GM12878 (cell line): ENCODE measurements at regions not wholly inside any gene's neighbourhood (a gene's known extent, or its start where the extent isn't known, plus 50 kb on each side); places are given as distances from the start of the nearest gene placed in this dataset.

Source experiments
- ATAC-seq: fragments of 200-7000 bp; cut with Tn5 transposase; 3 replicates; pipeline ENCODE4 v1.9.1; 2020; ENCODE audit warnings: mild to moderate bottlenecking, moderate library complexity
- BruUV-seq: library from RNA; stranded (reverse); fragments of 400-500 nt; replicated peaks from 2 replicates; lab custom pipeline; 2021; lab: Mats Ljungman, UMichigan
- CTCF ChIA-PET: fragments of 300-600 bp; sonication (Branson Sonifier 250); formaldehyde crosslinking; extraction: SDS; loops from one replicate; lab custom pipeline; 2021; ENCODE audit warnings: inconsistent platforms; lab: Yijun Ruan, JAX
- POLR2A ChIA-PET: fragments of 350-600 bp; formaldehyde crosslinking; extraction: SDS; loops from one replicate; lab custom pipeline; 2021; ENCODE audit warnings: inconsistent platforms; lab: Charles Lee
- RAD21 ChIA-PET: fragments of 300-600 bp; sonication (Branson Sonifier 250); formaldehyde crosslinking; loops from one replicate; lab custom pipeline; 2023; ENCODE audit warnings: antibody characterized with exemption; ENCODE audit not compliant: unreplicated experiment; lab: Charles Lee
- SMC1A ChIA-PET: fragments of 300-600 bp; sonication (Branson Sonifier 250); formaldehyde crosslinking; loops from one replicate; lab custom pipeline; 2023; ENCODE audit not compliant: unreplicated experiment, uncharacterized antibody; lab: Charles Lee
- DNase-seq: peaks from one replicate; pipeline ENCODE4 v3.0.0-alpha.2; 2011; ENCODE audit warnings: low read depth, low spot score
- FAIRE-seq: peaks from 3 replicates; lab custom pipeline; 2011; peaks lifted over from hg19 to GRCh38; lab: Jason Lieb, UNC
- H2AFZ ChIP-seq: 2 replicates; pipeline ENCODE4 v1.6.0; 2011; ENCODE audit warnings: low read depth, low read length, control low read depth; ENCODE audit not compliant: control insufficient read depth
- H3K27ac ChIP-seq: 2 replicates; pipeline ENCODE4 v1.5.1; 2011; ENCODE audit warnings: control low read depth; ENCODE audit not compliant: control insufficient read depth, insufficient read depth
- H3K27me3 ChIP-seq, 2 experiments: replicated peaks in 1 of 2; 2 replicates each; pipeline versions ENCODE4 v1.6.0 to v1.6.1; 2011; ENCODE audit warnings: low read length in 1 of 2; ENCODE audit not compliant: control insufficient read depth in 2 of 2, insufficient read depth in 2 of 2
- H3K36me3 ChIP-seq, 2 experiments: 2 replicates each; pipeline ENCODE4 v1.5.1; 2011; ENCODE audit warnings: low read length in 1 of 2; ENCODE audit not compliant: control insufficient read depth in 2 of 2, insufficient read depth in 2 of 2
- H3K4me1 ChIP-seq: 2 replicates; pipeline ENCODE4 v1.6.1; 2011; ENCODE audit warnings: mild to moderate bottlenecking, low read length, moderate library complexity, mixed read lengths; ENCODE audit not compliant: control insufficient read depth, insufficient read depth
- H3K4me2 ChIP-seq: 2 replicates; pipeline ENCODE4 v1.6.0; 2011; ENCODE audit warnings: control low read depth; ENCODE audit not compliant: control insufficient read depth, insufficient read depth
- H3K4me3 ChIP-seq: fragments of 200-600 bp; sonication (generic); 2 replicates; pipeline ENCODE4 v1.5.1; 2016
- H3K79me2 ChIP-seq: 2 replicates; pipeline ENCODE4 v1.6.0; 2011; ENCODE audit warnings: low read length; ENCODE audit not compliant: control insufficient read depth, insufficient read depth
- H3K9ac ChIP-seq: 2 replicates; pipeline ENCODE4 v1.8.0; 2011; ENCODE audit warnings: low read length, control low read depth, mixed read lengths; ENCODE audit not compliant: control insufficient read depth, insufficient read depth
- H3K9me3 ChIP-seq: replicated peaks from 3 replicates; pipeline ENCODE4 v1.5.1; 2011; ENCODE audit warnings: mild to moderate bottlenecking, low read length; ENCODE audit not compliant: control insufficient read depth, insufficient read depth
- H4K20me1 ChIP-seq: 2 replicates; pipeline ENCODE4 v1.6.0; 2011; ENCODE audit not compliant: control insufficient read depth, insufficient read depth
- BHLHE40 ChIP-seq, 2 experiments: fragments of 450-650 bp in 1 of 2; IDR thresholded peaks; 2 replicates each; pipeline ENCODE4 v1.6.1; 2011 to 2017; ENCODE audit warnings: low read depth in 2 of 2, borderline replicate concordance in 1 of 2, improper control_type of control experiment in 1 of 2, low read length in 1 of 2, mild to moderate bottlenecking in 1 of 2
- CREM ChIP-seq: IDR thresholded peaks from 2 replicates; pipeline ENCODE4 v1.6.1; 2014; ENCODE audit warnings: antibody characterized with exemption, low read depth
- CTCF ChIP-seq, 3 experiments: IDR thresholded peaks in 2 of 3; conservative IDR thresholded peaks in 1 of 3; 2 replicates each; pipeline ENCODE4 v1.5.1; 2011; ENCODE audit warnings: low read depth in 3 of 3, low read length in 3 of 3, mild to moderate bottlenecking in 3 of 3, control low read depth in 2 of 3, moderate library complexity in 2 of 3, inconsistent platforms in 1 of 3, mixed read lengths in 1 of 3; ENCODE audit not compliant: control insufficient read depth in 2 of 3, insufficient read depth in 1 of 3; ENCODE audit errors: extremely low read depth in 1 of 3
- EED ChIP-seq: sonication (generic); IDR thresholded peaks from 2 replicates; pipeline ENCODE4 v1.6.1; 2016; ENCODE audit warnings: antibody characterized with exemption, low read depth
- EP300 ChIP-seq, 2 experiments: fragments of 150-350 bp in 1 of 2; IDR thresholded peaks; 2 replicates each; pipeline ENCODE4 v1.6.1; 2011 to 2012; ENCODE audit warnings: low read depth in 2 of 2, low read length in 2 of 2, borderline replicate concordance in 1 of 2, improper control_type of control experiment in 1 of 2, inconsistent platforms in 1 of 2; ENCODE audit not compliant: control insufficient read depth in 1 of 2
- IKZF1 ChIP-seq: fragments of 450-650 bp; conservative IDR thresholded peaks from 2 replicates; pipeline ENCODE4 v1.6.1; 2017; ENCODE audit warnings: antibody characterized with exemption, mild to moderate bottlenecking
- MAX ChIP-seq: IDR thresholded peaks from 2 replicates; pipeline ENCODE4 v1.6.1; 2012; ENCODE audit warnings: low read depth, low read length, improper control_type of control experiment
- MTA3 ChIP-seq: IDR thresholded peaks from 2 replicates; pipeline ENCODE4 v1.6.1; 2012; ENCODE audit warnings: low read length, inconsistent platforms, borderline replicate concordance
- RAD51 ChIP-seq: fragments of 450-650 bp; IDR thresholded peaks from 2 replicates; pipeline ENCODE4 v1.6.1; 2016; ENCODE audit warnings: moderate library complexity, mild to moderate bottlenecking, inconsistent platforms
- RELB ChIP-seq: fragments of 450-650 bp; IDR thresholded peaks from 2 replicates; pipeline ENCODE4 v1.6.1; 2017; ENCODE audit warnings: low read depth, mild to moderate bottlenecking, moderate library complexity
- SMC3 ChIP-seq: IDR thresholded peaks from 2 replicates; pipeline ENCODE4 v1.6.1; 2011; ENCODE audit warnings: low read length, improper control_type of control experiment, borderline replicate concordance
- USF1 ChIP-seq: IDR thresholded peaks from 2 replicates; pipeline ENCODE4 v1.6.1; 2011; ENCODE audit warnings: borderline replicate concordance, low read depth, mild to moderate bottlenecking, moderate library complexity, mixed read lengths, low read length; ENCODE audit not compliant: insufficient read depth; ENCODE audit errors: extremely low read length
- ZNF24 ChIP-seq: fragments of 450-650 bp; IDR thresholded peaks from 2 replicates; pipeline ENCODE4 v1.6.1; 2017; ENCODE audit warnings: antibody characterized with exemption, mild to moderate bottlenecking
- ZNF622 ChIP-seq: fragments of 450-650 bp; IDR thresholded peaks from 2 replicates; pipeline ENCODE4 v1.6.1; 2017; ENCODE audit warnings: mild to moderate bottlenecking, inconsistent platforms
- WGBS: methylation state at CpG from one replicate; pipeline ENCODE4 v1.1.6; 2016; ENCODE audit warnings: low lambda C conversion rate; ENCODE audit not compliant: insufficient replicate concordance, insufficient coverage; ENCODE audit errors: missing lambda C conversion rate; 5-methylcytosine and 5-hydroxymethylcytosine counted together
- in situ Hi-C: fragments of 300-500 bp; cut with MboI; formaldehyde crosslinking; loops from 9 replicates; pipeline ENCODE4 v1.14.3; 2018; ENCODE audit warnings: mixed read lengths
- intact Hi-C: fragments of 100-400 bp; cut with micrococcal nuclease; formaldehyde crosslinking; loops from one replicate; pipeline ENCODE4 v1.14.2; 2022; ENCODE audit not compliant: unreplicated experiment

- FAIRE-seq (no peak), ATAC-seq (peak; percentile 62), DNase-seq (peak; percentile 11)
- BruUV-seq, result no TSS peak
- H3K79me2 ChIP-seq, result no peaks in the 10 kb centered on the region
- ChIA-PET SMC1A (interaction anchor here (0.7 to 3.9 kb wide), 4 partner anchors 10 to 79 kb away, joined by 3 to 22 read pairs (median 9); no protein-coding TSS in a partner anchor), RAD21 (interaction anchor here (0.9 to 1.7 kb wide), 2 partner anchors 17 to 204 kb away, joined by 3 to 8 read pairs; no protein-coding TSS in a partner anchor), POLR2A (interaction anchor here (0.9 kb wide), 1 partner anchor 17 kb away, joined by 9 read pairs; no protein-coding TSS in a partner anchor), CTCF (interaction anchor here (1.1 to 3.0 kb wide), 2 partner anchors 15 to 84 kb away, joined by 4 to 11 read pairs; no protein-coding TSS in a partner anchor)
- H3K4me1 ChIP-seq, result peaks cover 4% of the 10 kb centered on the region; the same call in 1 of the 2 replicates
- no peaks in the 10 kb centered on the region for H3K27me3 ChIP-seq
- 77% methylated on average over 4 of the region's 4 CpGs for WGBS
- H3K9me3 ChIP-seq, result peaks cover 6% of the 10 kb centered on the region; the same call in 2 of the 3 replicates
- H3K4me2 ChIP-seq, result no peak overlapping the region
- no peak overlapping the region for H3K27ac ChIP-seq
- in situ Hi-C loops, result no loop called here
- no peak overlapping the region for H3K4me3 ChIP-seq
- peak overlapping the region; percentile 6 for H2AFZ ChIP-seq
- H4K20me1 ChIP-seq, result no peaks in the 10 kb centered on the region
- H3K9ac ChIP-seq, result no peak overlapping the region
- intact Hi-C loops, result no loop called here
- H3K36me3 ChIP-seq, result no peaks in the 10 kb centered on the region
- TF ChIP-seq USF1, result peak; percentile 19
- peak; percentile 78; the same call in 1 of the 2 replicates for TF ChIP-seq ZNF24
- no peak for TF ChIP-seq MTA3
- TF ChIP-seq SMC3, result no peak
- TF ChIP-seq EED, result no peak
- TF ChIP-seq BHLHE40 (IDR thresholded peaks at IDR 0.05; ENCODE audit: borderline replicate concordance in 1 of 2, low read depth in 2 of 2, low read length in 1 of 2), result peak in 1 of 2 experiments; percentile 38; a peak in 1 of 4 replicates
- no peak for TF ChIP-seq MAX
- TF ChIP-seq RELB, result peak; percentile 40; the same call in 1 of the 2 replicates
- no peak for TF ChIP-seq CREM
- TF ChIP-seq CTCF (IDR thresholded peaks at IDR 0.05 in 2 of 3, conservative IDR thresholded peaks at IDR 0.05 in 1 of 3; ENCODE audit: control insufficient read depth in 2 of 3, extremely low read depth in 1 of 3, insufficient read depth in 1 of 3, low read depth in 3 of 3, low read length in 3 of 3), result no peak
- TF ChIP-seq ZNF622, result no peak
- TF ChIP-seq RAD51, result peak; percentile 93
- TF ChIP-seq IKZF1, result peak; percentile 37; the same call in 1 of the 2 replicates
- TF ChIP-seq EP300 (IDR thresholded peaks at IDR 0.05; ENCODE audit: borderline replicate concordance in 1 of 2, control insufficient read depth in 1 of 2, low read depth in 2 of 2, low read length in 2 of 2), result peak in 1 of 2 experiments; percentile 23; a peak in 1 of 4 replicates
These were observed 151.3 kb upstream of the JADE1 start for GRCh38 chr4:128658214-128658631.
